Nucleus accumbens (tissue), 56 donors: ENCODE measurements at regions not wholly inside any gene's neighbourhood (a gene's known extent, or its start where the extent isn't known, plus 50 kb on each side); places are given as distances from the start of the nearest gene placed in this dataset.
"Not testable (repeated sequence)": the region's sequence is repeated elsewhere in the genome, so short reads cannot be mapped to it uniquely, and the experiment has no call there.

ENCODE experiments used
- DNase-seq, 56 donors: peaks; one replicate each; lab custom pipeline; 2025; lab: John Stamatoyannopoulos, UW

- no peak for DNase-seq
Measured at GRCh38 chr6:166809721-166810120, 146.6 kb downstream of the RNASET2 start.

GRCh38 chr6:166806962-166807757 lies 149.2 kb downstream of the RNASET2 start:
- DNase-seq: no peak

- no peak for DNase-seq
Measured at GRCh38 chr6:166806217-166806838, 150.0 kb downstream of the RNASET2 start.

- peak in 1 of 56 donors; percentile 13 for DNase-seq
Measured at GRCh38 chr6:166803471-166803870, 152.9 kb downstream of the RNASET2 start.

- no peak for DNase-seq
Measured at GRCh38 chr6:166802401-166802800, 153.9 kb downstream of the RNASET2 start.

- DNase-seq: peak in 1 of 56 donors; percentile 27
Measured at GRCh38 chr6:166800137-166800536, 156.2 kb downstream of the RNASET2 start.

- peak in 2 of 56 donors; percentile 20 to 27 for DNase-seq
Measured at GRCh38 chr6:166798652-166799051, 157.7 kb downstream of the RNASET2 start.

GRCh38 chr6:166796610-166797009 lies 159.7 kb downstream of the RNASET2 start:
- no peak for DNase-seq

- DNase-seq: no peak
Measured at GRCh38 chr6:166795879-166796278, 160.5 kb downstream of the RNASET2 start.

- not testable (repeated sequence) for DNase-seq
Measured at GRCh38 chr6:166790808-166791207, 163.8 kb upstream of the RPS6KA2 start.

GRCh38 chr6:166788846-166789529 lies 161.9 kb upstream of the RPS6KA2 start:
- DNase-seq: not testable (repeated sequence)

- DNase-seq: no peak
Measured at GRCh38 chr6:166786704-166787293, 159.7 kb upstream of the RPS6KA2 start.

GRCh38 chr6:166785131-166785530 lies 158.1 kb upstream of the RPS6KA2 start:
- DNase-seq: no peak

- DNase-seq: no peak
Measured at GRCh38 chr6:166784691-166785090, 157.6 kb upstream of the RPS6KA2 start.

- no peak for DNase-seq
Measured at GRCh38 chr6:166782520-166782919, 155.5 kb upstream of the RPS6KA2 start.

- no peak for DNase-seq
Measured at GRCh38 chr6:166781331-166781730, 154.3 kb upstream of the RPS6KA2 start.

GRCh38 chr6:166779963-166780683 lies 153.1 kb upstream of the RPS6KA2 start:
- no peak for DNase-seq

- no peak for DNase-seq
Measured at GRCh38 chr6:166779381-166779780, 152.3 kb upstream of the RPS6KA2 start.

GRCh38 chr6:166778776-166779175 lies 151.7 kb upstream of the RPS6KA2 start:
- DNase-seq: no peak

- DNase-seq: no peak
Measured at GRCh38 chr6:166778046-166778445, 151.0 kb upstream of the RPS6KA2 start.
